GM18498 (cell line): ENCODE measurements at regions not wholly inside any gene's neighbourhood (a gene's known extent, or its start where the extent isn't known, plus 50 kb on each side); places are given as distances from the start of the nearest gene placed in this dataset.
"Not testable (repeated sequence)": the region's sequence is repeated elsewhere in the genome, so short reads cannot be mapped to it uniquely, and the experiment has no call there.

Experiments used
- ATAC-seq: cut with Tn5 transposase; IDR thresholded peaks from one replicate; pipeline ENCODE4 v1.9.1; 2021; ENCODE audit warnings: mild to moderate bottlenecking, moderate library complexity; ENCODE audit not compliant: unreplicated experiment

DNA sequence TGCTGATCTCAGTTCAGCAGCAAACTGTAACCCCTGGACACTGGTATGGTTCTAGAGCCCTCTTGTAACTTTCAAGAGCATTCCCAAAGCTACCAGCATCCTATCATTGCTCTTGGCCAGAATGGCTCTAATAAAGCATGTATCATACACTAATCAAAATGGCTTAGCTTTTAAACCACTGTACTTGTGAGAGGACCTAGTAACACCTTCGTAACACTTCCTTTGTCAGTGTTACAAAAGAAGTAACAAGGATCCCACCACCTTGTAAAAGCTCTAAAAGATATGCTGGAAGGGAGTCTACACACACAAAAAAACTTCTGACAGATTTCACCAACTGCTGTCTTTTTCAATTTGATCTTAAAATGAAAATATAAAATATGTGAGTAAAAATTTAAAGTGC, 144.7 kb downstream of the ALOX5 start:
- ATAC-seq: no peak

DNA sequence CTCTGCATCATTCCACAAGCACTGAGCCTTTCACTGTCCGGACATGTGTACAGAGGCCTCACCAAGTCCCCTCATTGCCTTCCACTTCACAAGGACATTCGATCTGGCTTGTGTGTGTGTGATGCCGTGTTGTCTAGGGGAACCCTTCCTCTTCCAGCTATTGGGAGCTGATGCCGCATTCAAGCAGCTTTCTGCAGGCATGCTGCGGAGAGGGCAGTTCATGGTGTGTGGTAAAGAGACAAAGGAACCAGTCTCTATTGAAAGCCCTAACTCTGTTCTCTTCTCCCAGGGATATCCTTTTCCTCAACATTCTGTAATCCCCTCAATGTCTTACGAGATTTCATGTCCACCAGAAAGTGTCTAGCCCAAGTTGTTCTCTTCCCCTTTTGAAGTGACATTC, 141.6 kb downstream of the ALOX5 start:
- no peak for ATAC-seq

DNA sequence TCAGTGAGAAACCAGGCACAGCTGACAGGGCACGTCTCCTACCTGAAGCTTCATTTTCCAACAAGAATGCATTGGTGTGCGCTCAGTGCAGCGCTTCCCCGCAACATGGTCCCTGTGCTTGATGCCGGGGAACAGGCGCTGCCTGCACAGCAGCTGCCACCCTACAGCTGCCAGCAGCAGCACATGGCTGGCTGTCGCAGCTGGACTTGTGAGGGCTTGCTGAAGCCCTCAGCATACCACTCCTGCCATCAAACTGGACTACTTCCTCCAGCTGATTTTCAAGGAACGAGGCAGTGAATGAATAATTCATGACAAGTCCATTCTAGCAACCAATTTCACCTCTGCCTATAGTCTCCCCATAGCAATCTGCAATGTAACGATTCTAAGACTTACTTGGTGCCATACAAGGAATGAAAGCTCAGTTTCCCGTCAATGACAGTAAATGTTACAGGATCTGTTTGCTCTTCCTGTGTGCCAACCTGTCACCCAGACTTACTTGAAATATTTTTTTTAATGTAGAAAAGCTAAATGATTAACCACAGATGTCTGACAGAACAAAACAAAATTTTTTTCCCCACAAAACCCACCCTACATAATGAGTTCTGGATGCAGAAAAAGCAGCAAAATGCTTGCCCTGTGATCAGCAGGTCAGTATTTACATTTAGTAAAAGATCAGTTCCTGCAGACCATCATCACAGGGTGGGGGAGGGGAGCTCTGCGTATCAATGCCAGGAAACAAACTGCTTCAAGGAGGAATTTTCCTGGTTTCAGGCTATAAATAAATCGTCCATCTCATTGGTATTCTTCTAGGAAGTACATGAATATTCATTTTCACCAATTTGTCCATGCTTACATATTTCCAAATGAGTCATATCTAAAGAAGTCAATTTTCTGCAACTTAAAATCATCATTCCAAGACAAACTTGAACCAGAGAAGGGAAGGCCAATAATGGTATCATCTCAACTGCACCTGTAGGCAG, 140.6 kb downstream of the ALOX5 start:
- ATAC-seq: no peak

DNA sequence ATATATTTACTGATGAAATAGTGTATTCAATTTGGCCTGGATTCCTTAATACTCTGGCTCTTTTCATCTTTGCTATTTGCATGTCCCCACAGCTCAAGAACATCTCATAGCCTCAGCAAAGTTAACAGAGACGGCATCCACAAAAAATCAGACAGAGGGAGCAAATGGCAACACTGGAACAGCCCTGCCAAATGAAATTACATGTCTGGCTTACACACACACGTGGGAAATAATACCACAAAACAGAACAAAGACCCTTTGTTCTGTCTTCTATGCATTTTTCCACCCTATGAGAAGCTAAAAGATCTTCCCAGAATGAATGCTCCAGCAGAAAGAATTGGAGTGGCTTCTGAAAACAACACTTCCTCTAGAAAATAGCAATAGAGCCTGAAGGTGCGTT, 139.5 kb downstream of the ALOX5 start:
- no peak for ATAC-seq

DNA sequence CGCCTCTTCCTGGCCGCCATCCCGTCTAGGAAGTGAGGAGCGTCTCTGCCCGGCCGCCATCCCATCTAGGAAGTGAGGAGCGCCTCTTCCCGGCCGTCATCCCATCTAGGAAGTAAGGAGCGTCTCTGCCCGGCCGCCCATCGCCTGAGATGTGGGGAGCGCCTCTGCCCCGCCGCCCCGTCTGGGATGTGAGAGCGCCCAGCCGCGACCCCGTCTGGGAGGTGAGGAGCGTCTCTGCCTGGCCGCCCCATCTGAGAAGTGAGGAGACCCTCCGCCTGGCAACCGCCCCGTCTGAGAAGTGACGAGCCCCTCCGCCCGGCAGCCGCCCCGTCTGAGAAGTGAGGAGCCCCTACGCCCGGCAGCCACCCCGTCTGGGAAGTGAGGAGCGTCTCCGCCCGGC, 137.9 kb downstream of the ALOX5 start:
- ATAC-seq: not testable (repeated sequence)

DNA sequence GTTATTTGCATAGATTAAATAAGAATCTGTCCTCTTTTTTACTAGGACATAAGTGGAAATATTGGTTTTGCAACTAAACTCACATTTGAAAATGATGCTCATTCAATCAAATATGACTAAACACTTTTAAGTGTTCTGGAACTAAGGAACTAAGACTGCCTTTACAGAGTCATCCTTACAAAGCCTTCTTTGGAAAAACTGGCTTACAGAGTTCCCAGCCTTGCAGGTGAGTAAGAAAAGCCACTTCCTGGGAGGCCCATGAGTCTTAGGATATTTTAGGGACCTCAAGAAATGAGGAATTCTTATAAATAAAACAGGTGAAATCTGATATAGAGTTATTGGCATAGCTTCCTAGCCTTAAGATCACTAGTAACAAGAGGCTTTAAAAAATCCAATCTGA, 135.5 kb downstream of the ALOX5 start:
- no peak for ATAC-seq

DNA sequence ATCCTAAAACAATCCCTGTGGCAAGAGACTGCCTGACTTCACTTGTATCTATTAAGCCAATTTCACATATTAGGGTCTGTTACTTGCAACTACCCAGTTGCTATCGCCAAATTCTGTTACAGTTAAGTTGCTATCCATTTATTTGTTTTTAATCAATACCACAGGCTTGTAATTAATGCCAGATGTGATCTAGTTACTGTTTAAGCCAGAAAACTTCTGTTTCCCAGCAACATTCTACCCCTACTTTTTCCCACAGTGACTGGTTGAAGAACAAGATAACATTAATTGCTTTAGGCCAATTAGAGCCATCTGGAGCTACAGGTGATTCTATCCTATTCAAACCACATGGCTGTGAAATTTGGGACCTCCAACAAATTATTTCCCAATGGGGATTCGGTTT, 131.3 kb downstream of the ALOX5 start:
- ATAC-seq: no peak

DNA sequence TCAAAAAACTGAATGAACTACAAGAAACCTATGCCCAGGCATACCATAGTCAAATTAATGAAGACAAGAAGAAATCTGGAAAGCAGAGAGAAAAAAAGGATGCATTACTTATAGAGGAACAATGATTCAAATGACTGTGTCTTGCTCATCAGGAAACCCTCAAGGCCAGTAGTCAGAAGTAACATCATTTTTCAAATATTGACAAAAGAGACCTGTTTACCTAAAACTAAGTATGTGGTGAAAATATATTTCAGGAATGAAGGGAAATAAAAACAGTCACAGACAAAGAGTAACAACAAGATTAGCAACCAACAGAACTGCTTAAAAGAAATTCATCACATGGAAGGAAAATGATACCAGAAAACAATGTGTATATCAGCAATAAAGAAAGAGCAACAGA, 128.4 kb downstream of the ALOX5 start:
- ATAC-seq: no peak

DNA sequence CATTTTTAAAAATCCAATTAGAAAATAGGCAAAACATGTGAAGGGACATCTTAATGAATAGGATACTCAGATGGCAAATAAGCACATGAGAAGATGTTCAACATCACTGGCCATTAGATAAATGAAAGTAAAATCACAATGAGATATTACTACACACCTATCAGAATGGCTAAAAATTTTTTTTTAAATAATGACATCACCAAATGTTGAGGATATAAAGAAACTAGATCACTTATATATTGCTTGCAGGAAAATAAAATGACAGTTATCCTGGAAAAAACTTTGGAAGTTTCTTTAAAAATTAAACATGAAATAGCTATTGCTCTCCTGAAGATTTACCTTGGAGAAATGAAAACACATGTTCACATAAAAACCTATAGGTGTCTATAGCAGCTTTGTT, 127.8 kb downstream of the ALOX5 start:
- ATAC-seq: no peak

DNA sequence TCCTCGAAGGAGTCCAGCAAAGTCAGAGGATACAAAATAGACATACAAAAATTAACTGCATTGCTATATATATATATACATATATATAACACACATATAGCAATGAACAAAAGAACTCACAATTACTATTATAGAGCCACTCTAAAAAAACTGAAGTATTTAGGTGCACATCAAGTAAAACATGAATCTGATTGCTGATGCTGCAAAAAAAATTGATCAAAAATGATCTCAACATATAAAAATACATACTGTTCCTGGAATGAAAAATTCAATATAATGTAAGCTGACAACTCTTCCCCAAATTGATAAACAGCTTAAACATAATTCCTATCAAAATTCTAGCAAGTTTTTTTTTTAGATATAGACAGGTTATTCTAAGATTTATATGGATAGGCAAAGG, 126.8 kb downstream of the ALOX5 start:
- ATAC-seq: no peak

DNA sequence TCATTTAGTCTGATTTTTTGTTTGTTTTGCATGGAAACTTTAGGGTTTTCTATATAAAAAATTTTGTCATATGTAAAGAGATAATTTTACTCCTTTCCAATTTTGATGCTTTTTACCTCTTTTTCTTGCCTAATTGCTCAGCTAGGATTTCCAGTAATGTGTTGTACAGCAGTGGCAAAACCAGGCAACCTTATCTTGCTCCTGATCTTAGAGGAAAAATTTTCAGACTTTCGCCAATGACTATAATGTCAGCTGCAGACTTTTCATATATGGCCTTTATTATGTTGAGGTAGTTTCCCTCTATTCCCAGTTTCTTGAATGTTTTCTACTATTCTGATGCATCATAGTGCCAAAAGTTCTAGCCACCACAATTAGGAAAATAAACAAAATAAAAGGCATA, 126.3 kb downstream of the ALOX5 start:
- no peak for ATAC-seq

DNA sequence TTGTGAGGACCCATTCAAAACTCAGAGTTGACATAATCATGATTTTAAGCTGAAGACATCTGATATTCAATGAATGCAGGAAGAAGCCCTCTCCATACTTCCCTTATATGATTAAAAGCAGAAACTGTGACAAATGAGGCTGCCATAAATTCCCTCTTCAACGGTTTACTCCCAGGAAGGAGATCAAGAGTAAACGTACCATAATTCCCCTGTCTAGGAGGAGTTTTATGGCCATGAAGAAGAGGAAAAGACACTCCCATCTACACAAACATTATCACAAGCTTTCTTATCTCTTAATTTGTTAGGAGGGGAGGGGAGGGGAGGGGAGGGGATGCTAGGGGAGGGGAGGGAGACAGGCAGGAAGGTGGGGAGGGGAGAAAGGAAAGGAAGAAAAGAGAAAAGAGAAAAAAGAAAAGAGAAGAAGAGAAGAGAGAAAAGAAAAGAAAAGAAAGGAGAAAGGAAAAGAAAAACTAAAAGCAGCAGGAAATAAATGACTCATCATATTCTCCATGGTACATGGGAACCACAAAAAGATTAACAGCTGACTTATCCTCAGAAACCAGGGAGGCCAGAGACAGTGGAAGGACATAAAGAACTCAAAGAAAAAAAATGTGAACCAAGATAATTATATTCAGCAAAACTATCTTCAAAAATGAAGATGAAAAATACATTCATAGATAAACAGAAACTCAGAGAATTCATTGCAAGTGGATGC, 121.6 kb downstream of the ALOX5 start:
- no peak for ATAC-seq
